Astrocyte of the spinal cord (primary cell): ENCODE measurements at regions not wholly inside any gene's neighbourhood (a gene's known extent, or its start where the extent isn't known, plus 50 kb on each side); places are given as distances from the start of the nearest gene placed in this dataset.

Source experiments
- DNase-seq: peaks from one replicate; pipeline ENCODE4 v3.0.0; 2011; ENCODE audit warnings: low read depth, low spot score
- H3K4me3 ChIP-seq: 2 replicates; pipeline ENCODE4 v1.5.1; 2011; ENCODE audit warnings: low read depth, mild to moderate bottlenecking, low read length, moderate library complexity
- CTCF ChIP-seq: IDR thresholded peaks from 2 replicates; pipeline ENCODE4 v1.5.1; 2012; ENCODE audit warnings: low read depth, mild to moderate bottlenecking, low read length, inconsistent platforms
- in situ Hi-C: cut with HindIII; loops from 2 replicates; pipeline ENCODE4 v1.10.0; 2017; ENCODE audit warnings: low sequenced_read_pairs

DNA sequence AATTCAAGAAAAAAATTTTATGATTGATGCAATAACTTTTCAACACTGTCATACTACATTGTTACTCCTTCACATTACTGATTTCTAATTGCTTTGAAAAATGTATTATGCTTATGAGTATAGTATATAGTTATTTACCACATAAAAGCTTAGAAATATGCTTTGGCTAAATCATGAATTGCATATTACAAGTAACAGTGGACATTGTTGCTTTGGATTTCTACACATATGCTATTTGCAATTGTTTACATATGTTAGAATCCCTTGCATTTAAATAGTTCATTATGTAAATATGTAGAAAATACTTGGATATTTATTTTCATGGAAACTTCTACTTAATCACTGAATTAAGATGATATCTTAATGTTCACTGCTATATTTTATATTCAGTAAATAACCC, 577.5 kb downstream of the QKI start:
- no peak for TF ChIP-seq CTCF

DNA sequence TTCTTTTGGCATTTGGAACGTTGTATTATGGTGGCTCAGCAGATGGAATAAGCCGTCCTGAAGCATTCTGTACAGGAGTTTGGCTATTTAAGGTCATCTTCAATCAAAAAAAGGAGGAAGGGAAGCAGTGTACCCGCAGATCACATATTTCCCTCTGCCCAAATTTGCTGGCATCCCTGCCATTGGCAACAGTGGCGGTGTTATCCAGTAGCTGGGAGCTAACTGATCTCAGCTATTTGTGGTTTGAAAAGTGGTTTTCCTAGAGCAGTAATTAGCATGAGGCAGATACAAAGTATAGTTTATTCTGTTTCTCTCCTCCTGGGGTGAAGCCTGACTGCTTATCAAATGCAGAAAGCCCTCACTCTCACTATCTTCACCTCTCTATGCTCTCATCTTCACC, 576.8 kb downstream of the QKI start:
- in situ Hi-C loops = no loop called here

More for the DNA sequence above, 577.5 kb downstream of the QKI start:
- in situ Hi-C loops = no loop called here
- no peak for DNase-seq
- H3K4me3 ChIP-seq = no peak overlapping the region

DNA sequence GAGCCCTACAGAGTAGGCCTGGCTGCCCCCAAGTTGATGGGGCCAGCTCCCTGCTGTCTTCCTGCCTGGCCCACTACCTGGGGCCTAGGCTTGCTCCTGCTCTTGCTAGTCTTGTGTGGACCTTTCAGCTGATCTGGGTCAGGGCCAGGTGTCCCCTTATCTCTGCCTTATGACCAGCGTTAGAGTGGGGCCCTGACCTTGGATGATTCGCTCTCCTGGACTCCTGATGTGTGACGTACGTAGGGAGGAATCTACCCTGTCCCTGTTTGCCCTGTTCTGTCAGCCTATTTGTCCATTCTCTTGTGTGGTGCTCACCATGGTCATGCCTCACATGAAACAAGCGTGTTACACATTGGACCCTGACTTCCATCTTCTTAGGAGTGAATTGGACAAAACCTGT, 571.8 kb downstream of the QKI start:
- no peak for TF ChIP-seq CTCF
- DNase-seq = peak; percentile 32
- H3K4me3 ChIP-seq = no peak overlapping the region
- in situ Hi-C loops = no loop called here

More for the DNA sequence above, 576.8 kb downstream of the QKI start:
- no peak for DNase-seq
- no peak for TF ChIP-seq CTCF
- no peak overlapping the region for H3K4me3 ChIP-seq

DNA sequence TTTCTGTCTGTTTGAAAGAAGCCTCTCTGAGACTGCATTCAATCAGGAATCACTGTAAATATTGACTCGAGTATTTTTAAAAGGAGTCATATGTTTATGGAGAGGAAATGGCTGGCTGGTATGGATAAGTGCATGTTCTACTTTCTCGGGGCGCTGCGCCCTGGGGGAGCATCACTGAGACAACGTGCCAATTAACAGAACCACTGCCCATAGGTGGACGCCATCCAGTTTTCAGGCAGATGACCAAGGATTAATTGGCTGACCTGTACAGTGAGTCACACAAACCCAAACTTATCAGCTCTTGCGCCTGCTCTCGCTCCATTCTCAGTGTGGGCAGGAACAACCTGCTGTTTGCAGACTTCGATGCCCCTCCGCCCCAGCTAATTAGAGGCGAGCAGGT, 571.2 kb downstream of the QKI start:
- peak; percentile 27 for DNase-seq
- no peak for TF ChIP-seq CTCF
- no peak overlapping the region for H3K4me3 ChIP-seq
- in situ Hi-C loops = no loop called here

GRCh38 chr6:163985040-163985439, 570.5 kb downstream of the QKI start:
- TF ChIP-seq CTCF = no peak
- in situ Hi-C loops = no loop called here
- no peak overlapping the region for H3K4me3 ChIP-seq
- no peak for DNase-seq

GRCh38 chr6:163984124-163984936, 569.8 kb downstream of the QKI start:
- in situ Hi-C loops = no loop called here
- DNase-seq = peak; percentile 33
- no peak for TF ChIP-seq CTCF
- no peak overlapping the region for H3K4me3 ChIP-seq
